K562 (cell line): ENCODE measurements at regions not wholly inside any gene's neighbourhood (a gene's known extent, or its start where the extent isn't known, plus 50 kb on each side); places are given as distances from the start of the nearest gene placed in this dataset.

Source experiments
- CTCF ChIP-seq, 3 experiments: IDR thresholded peaks in 2 of 3; conservative IDR thresholded peaks in 1 of 3; 2 replicates each; pipeline ENCODE4 v1.5.1; 2011 to 2012; ENCODE audit warnings: low read length in 3 of 3, mild to moderate bottlenecking in 3 of 3, control low read depth in 2 of 3, improper control_type of control experiment in 1 of 3, inconsistent platforms in 1 of 3, low read depth in 1 of 3, mixed read lengths in 1 of 3, moderate library complexity in 1 of 3; ENCODE audit not compliant: insufficient read depth in 2 of 3
- PHF20 ChIP-seq: fragments of 450-650 bp; IDR thresholded peaks from 2 replicates; pipeline ENCODE4 v1.6.1; 2018; ENCODE audit not compliant: partially characterized antibody
- POU5F1 ChIP-seq: fragments of 150-350 bp; IDR thresholded peaks from 2 replicates; pipeline ENCODE4 v1.6.1; 2014; ENCODE audit warnings: borderline replicate concordance, low read length, low read depth, mild to moderate bottlenecking; ENCODE audit not compliant: partially characterized antibody

DNA sequence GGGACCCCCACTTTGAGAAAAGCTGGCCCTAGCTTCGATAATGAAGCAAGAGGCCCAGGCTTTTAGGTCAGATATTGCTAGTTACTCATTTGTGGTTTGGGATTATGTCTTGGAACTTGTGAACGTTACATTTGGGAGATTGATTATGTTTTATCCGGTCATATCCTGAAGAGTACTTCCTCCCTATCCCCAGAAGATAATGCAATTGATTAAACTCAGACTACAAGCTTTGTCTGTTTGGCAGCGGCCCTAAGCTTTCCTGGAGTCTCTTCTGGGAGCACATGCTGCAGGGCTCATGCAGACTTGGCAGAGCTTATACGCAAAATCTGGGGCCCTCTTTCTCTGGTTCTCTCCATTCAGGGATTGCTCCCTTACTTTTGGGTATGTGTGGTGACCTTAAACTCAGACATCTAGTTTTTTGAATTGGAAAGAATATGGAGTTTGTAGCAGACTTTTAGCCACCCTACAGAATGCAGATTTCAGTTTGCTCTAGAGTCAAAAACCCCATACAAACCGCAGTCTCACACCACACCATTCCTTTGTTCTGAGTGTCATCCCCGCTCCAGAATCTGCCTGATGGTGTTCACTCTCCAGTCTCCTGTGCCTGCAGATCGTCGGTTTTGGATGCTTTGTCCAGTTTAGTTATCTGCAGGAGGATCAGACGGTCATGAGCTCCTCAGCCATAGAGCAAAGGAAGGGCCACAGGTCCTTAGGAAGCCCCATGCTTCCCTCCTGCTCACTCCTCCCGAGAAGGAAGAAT lies 449.5 kb upstream of the TRPC7 start:
- TF ChIP-seq CTCF (IDR thresholded peaks at IDR 0.05 in 2 of 3, conservative IDR thresholded peaks at IDR 0.05 in 1 of 3; ENCODE audit: insufficient read depth in 2 of 3, low read depth in 1 of 3, low read length in 3 of 3), result no peak
- TF ChIP-seq PHF20, result no peak
- no peak for TF ChIP-seq POU5F1
